Endothelial cell (in vitro differentiated cells): ENCODE measurements at regions not wholly inside any gene's neighbourhood (a gene's known extent, or its start where the extent isn't known, plus 50 kb on each side); places are given as distances from the start of the nearest gene placed in this dataset.

Experiments
- DNase-seq: peaks from one replicate; pipeline ENCODE4 v3.0.0; 2021; ENCODE audit warnings: low spot score
- H3K27ac Mint-ChIP-seq: one replicate; pipeline ENCODE4 v1.8.0; 2021; ENCODE audit warnings: mixed read lengths, inconsistent platforms; ENCODE audit not compliant: unreplicated experiment
- H3K27me3 Mint-ChIP-seq: one replicate; pipeline ENCODE4 v1.8.0; 2021; ENCODE audit warnings: mild to moderate bottlenecking, moderate library complexity, mixed read lengths, inconsistent platforms; ENCODE audit not compliant: unreplicated experiment
- H3K36me3 Mint-ChIP-seq: one replicate; pipeline ENCODE4 v1.8.0; 2021; ENCODE audit warnings: mild to moderate bottlenecking, low read depth, mixed read lengths, inconsistent platforms; ENCODE audit not compliant: unreplicated experiment
- H3K4me1 Mint-ChIP-seq: one replicate; pipeline ENCODE4 v1.8.0; 2021; ENCODE audit warnings: mild to moderate bottlenecking, mixed read lengths, inconsistent platforms; ENCODE audit not compliant: unreplicated experiment
- H3K4me3 Mint-ChIP-seq: one replicate; pipeline ENCODE4 v1.8.0; 2021; ENCODE audit warnings: mild to moderate bottlenecking, mixed read lengths, inconsistent platforms; ENCODE audit not compliant: unreplicated experiment
- H3K9me3 Mint-ChIP-seq: one replicate; pipeline ENCODE4 v1.8.0; 2021; ENCODE audit warnings: mixed read lengths, inconsistent platforms; ENCODE audit not compliant: unreplicated experiment
- TF ChIP-seq, protein P1 (sequence below): fragments of 200-600 bp; sonication (generic); IDR thresholded peaks from one replicate; pipeline ENCODE4 v1.5.0; 2021; ENCODE audit warnings: antibody characterized with exemption; ENCODE audit not compliant: unreplicated experiment

- H3K4me1 Mint-ChIP-seq = no peaks in the 10 kb centered on the region
- H3K4me3 Mint-ChIP-seq = no peak overlapping the region
- DNase-seq = no peak
- H3K27ac Mint-ChIP-seq = no peak overlapping the region
- H3K9me3 Mint-ChIP-seq = no peaks in the 10 kb centered on the region
- no peaks in the 10 kb centered on the region for H3K27me3 Mint-ChIP-seq
- H3K36me3 Mint-ChIP-seq = no peaks in the 10 kb centered on the region
- TF ChIP-seq, protein P1, sequence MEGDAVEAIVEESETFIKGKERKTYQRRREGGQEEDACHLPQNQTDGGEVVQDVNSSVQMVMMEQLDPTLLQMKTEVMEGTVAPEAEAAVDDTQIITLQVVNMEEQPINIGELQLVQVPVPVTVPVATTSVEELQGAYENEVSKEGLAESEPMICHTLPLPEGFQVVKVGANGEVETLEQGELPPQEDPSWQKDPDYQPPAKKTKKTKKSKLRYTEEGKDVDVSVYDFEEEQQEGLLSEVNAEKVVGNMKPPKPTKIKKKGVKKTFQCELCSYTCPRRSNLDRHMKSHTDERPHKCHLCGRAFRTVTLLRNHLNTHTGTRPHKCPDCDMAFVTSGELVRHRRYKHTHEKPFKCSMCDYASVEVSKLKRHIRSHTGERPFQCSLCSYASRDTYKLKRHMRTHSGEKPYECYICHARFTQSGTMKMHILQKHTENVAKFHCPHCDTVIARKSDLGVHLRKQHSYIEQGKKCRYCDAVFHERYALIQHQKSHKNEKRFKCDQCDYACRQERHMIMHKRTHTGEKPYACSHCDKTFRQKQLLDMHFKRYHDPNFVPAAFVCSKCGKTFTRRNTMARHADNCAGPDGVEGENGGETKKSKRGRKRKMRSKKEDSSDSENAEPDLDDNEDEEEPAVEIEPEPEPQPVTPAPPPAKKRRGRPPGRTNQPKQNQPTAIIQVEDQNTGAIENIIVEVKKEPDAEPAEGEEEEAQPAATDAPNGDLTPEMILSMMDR = no peak
Observed at GRCh38 chr12:72869024-72869423, 596.9 kb downstream of the TRHDE start.

DNA sequence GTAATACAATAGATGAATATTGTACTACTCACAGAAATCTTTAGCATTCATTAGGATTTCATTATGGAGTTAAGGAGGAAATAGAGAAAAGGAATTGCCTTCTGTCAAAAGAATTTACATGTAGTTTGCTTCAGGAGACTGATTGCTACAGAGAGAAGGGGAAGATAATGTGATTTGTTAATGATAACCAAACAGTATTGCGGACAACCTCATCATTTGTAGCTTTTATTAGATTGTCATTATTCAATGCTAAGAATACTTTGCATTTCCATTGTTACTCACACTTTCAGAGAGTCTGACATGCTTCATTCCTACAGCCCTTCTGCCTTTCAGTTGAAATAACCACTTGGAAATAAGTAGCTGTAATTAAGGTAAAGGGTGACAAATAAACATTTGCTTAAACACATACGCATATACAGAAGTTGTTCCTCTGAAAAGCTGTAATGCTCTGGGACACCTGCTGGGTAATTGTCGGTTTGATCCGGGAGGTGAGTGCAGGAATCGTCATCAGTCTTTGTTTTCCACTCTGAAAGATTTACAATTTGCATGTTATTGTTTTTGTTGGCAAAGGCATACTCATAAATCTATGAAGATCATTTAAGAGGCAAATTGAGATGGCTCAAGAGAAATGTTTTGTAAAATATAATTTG, 600.2 kb downstream of the TRHDE start:
- Mint-ChIP-seq H3K36me3 (no peaks in the 10 kb centered on the region), H3K9me3 (no peaks in the 10 kb centered on the region), H3K4me1 (no peaks in the 10 kb centered on the region), H3K4me3 (no peak overlapping the region), H3K27me3 (no peaks in the 10 kb centered on the region), H3K27ac (no peak overlapping the region)
- no peak for DNase-seq
- TF ChIP-seq, protein P1 = no peak

- no peaks in the 10 kb centered on the region for H3K36me3 Mint-ChIP-seq
- TF ChIP-seq, protein P1 = no peak
- H3K9me3 Mint-ChIP-seq = no peaks in the 10 kb centered on the region
- no peak for DNase-seq
- no peak overlapping the region for H3K4me3 Mint-ChIP-seq
- H3K4me1 Mint-ChIP-seq = no peaks in the 10 kb centered on the region
- no peaks in the 10 kb centered on the region for H3K27me3 Mint-ChIP-seq
- no peak overlapping the region for H3K27ac Mint-ChIP-seq
Observed at GRCh38 chr12:72872996-72873395, 600.8 kb downstream of the TRHDE start.

GRCh38 chr12:72876092-72876491, 603.9 kb downstream of the TRHDE start:
- TF ChIP-seq, protein P1 = no peak
- no peaks in the 10 kb centered on the region for H3K9me3 Mint-ChIP-seq
- no peaks in the 10 kb centered on the region for H3K4me1 Mint-ChIP-seq
- no peak overlapping the region for H3K27ac Mint-ChIP-seq
- H3K36me3 Mint-ChIP-seq = no peaks in the 10 kb centered on the region
- no peak overlapping the region for H3K4me3 Mint-ChIP-seq
- DNase-seq = no peak
- no peaks in the 10 kb centered on the region for H3K27me3 Mint-ChIP-seq

GRCh38 chr12:72888693-72889092, 616.5 kb downstream of the TRHDE start:
- no peaks in the 10 kb centered on the region for H3K27me3 Mint-ChIP-seq
- TF ChIP-seq, protein P1 = no peak
- H3K36me3 Mint-ChIP-seq = no peaks in the 10 kb centered on the region
- no peak for DNase-seq
- H3K4me1 Mint-ChIP-seq = no peaks in the 10 kb centered on the region
- H3K9me3 Mint-ChIP-seq = no peaks in the 10 kb centered on the region
- H3K4me3 Mint-ChIP-seq = no peak overlapping the region
- H3K27ac Mint-ChIP-seq = no peak overlapping the region
